COLO668 (cell line): ENCODE measurements at regions not wholly inside any gene's neighbourhood (a gene's known extent, or its start where the extent isn't known, plus 50 kb on each side); places are given as distances from the start of the nearest gene placed in this dataset.

Experiments
- DNase-seq: peaks from one replicate; lab custom pipeline; 2025; ENCODE audit not compliant: unreplicated experiment; lab: John Stamatoyannopoulos, UW

DNA sequence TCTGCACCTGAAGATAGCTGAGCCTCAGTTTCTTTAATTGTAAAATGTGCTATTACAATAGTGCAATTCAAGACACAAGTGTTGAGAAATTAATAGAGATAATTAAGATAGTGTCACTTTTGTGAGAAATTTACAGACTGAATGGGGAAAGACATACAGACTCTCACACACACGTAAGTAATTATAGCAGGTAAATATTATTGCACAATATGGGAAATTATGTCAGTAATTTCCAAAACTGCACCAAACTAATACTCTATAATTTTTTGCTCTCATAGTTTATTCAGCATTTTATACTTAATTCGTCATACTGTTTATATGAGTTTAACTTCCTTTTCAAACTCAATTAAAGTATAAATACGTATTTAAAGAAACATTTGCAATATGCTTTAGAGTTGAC is 124.9 kb upstream of the GYPC start:
- no peak for DNase-seq

DNA sequence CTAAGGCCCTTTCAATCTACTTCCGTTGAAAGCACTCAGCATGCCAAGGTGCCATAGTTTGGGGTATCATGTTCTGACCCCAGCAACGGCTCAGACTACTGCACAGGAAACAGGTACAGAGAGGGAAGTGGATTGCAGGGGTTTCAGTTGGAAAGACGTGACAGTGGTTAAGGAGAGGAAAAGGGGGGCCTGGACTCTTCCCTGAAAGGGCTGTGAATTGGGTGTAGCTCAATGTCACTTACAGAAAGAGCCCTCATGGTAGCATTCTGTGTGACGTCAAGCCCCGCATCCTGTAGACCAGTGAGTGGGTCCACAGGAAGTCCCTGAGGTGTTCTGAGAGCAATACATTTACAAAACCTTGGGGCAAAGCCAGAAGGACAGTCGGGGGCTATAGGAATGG is 121.5 kb upstream of the GYPC start:
- no peak for DNase-seq

DNA sequence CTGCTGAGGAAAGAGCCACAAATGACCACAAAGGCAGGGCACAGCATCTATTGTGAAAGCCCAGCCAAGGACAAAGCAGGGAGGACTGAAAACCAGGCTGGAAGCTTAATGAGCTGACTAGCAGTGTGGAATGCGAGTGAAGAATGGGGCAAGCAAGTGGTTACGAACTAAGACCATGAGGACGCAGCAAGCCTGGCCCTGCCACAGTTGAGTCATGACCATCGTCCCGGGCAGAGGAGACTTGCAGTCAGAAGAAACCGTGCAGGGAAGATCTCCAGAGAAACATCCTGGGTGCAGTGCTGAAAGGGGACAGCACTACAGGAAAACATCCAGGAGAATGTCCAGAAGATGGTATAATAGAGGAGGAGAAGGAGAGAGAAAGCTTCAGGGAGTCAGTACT is 120.5 kb upstream of the GYPC start:
- no peak for DNase-seq

DNA sequence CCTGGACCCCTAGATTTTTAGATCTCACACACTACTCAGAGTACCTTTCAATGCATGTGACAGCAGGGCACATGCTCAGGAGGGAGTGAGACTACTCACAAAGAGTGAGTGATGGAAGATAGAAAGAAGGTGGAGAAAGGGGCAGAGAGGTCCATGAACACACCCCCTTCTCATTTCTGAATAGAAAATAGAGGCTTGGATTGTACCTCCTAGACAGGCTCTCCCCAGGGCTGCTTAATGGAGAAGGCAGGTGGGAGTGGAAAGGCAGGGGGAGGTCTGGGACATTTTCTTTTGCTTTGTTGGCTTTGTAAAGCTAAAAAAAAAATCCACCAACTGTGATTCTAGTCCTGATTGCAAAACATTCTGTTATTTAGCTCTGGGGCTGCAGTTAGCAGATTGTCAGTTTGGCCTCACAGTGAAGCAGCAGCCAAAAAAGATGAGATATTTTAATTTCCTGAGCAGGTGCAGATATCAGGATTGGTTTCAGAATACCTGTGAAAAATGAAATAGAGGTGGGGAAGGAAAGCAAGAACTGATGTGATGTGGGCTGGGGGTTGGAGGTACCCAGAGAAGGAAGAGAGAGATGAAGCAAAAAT is 119.3 kb upstream of the GYPC start:
- DNase-seq, result no peak

DNA sequence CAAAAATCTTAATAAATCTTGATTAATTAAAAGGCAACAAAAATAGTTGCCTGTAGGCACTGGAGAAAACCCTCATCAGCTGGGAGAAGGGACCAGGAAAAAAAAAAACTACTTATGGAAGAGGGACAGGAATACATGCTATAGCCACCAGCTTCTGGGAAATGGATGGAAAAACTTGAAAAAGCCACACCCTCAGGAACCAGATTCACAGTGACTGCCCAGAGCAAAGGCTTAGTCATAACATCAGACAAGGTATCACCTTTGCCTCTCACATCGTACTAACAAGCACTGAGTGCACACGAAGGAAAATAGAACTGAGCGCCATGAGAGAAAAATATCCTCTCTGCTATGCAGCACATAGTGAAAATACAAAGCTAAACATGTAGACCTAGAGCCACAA is 116.9 kb upstream of the GYPC start:
- DNase-seq, result no peak

DNA sequence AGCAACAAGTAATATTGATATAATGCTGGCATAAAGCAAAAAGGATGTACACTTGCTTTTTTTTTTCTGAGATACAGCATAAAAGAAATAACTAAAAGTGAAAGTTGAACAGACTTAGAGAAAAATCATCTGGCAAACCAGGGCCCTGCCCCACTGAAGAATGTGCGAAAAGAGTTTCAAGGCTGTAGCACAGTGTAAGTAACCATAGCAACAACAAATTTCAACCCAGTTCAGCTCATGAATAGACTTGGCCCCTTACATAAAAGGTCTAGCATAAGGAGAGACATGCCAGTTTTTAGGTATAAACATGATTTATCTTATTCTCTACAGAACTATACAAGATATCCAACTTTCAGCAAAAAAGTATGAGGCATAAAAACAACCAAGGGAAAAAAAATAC is 113.7 kb upstream of the GYPC start:
- DNase-seq, result no peak

DNA sequence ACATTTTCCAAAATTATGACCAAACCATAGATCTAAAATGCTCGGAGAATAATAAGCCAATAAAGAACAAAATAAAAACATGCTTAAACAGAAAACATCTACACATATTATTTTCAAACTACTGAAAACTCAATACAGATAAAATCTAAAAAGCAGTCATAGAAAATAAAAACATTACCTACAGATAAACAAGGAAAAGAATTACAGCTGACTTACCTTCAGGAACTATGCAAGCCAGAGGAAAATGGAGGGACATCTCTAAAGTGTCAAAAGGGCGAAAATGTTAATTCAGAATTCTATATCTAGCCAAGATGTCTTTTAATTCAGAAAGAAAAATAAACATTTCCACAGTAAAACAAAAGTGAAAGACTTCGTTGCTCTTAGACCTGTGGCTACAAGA is 112.9 kb upstream of the GYPC start:
- DNase-seq, result no peak

DNA sequence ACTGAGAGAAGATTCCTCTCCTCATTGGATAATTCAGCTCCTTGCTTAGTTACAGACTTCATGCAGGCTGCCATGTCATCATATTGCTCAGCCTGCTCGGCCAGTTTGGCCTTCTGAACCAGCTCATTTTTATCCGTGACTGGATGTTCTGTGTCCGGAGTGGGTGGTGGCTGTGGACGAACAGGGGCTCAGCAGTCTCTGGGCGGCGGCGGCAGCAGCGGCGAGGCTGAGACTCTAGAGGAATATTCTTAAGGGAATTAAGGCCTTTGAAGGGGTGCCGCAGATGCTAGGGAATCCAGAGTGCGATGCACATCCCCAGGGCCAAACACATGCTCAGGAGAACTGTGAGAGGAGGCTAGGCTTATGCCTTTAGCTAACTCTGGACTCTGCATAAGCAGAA is 97.9 kb upstream of the GYPC start:
- no peak for DNase-seq

DNA sequence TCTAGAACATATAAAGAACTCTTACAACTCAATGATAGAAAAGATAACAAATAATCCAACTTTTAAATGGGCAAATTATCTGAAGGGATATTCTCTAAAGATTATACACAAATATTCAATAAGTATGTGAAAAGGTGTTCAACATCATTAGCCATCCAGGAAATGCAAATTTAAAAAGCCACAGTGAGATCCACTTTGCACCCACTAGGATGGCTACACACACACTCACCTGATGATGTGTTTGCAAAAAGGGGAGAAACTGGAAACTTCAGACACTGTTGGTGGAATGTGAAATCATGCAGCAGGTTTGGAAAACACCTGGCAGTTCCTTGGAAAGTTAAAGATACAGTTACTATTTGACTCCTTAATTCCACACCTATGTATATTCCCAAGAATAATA is 87.2 kb upstream of the GYPC start:
- DNase-seq, result no peak

DNA sequence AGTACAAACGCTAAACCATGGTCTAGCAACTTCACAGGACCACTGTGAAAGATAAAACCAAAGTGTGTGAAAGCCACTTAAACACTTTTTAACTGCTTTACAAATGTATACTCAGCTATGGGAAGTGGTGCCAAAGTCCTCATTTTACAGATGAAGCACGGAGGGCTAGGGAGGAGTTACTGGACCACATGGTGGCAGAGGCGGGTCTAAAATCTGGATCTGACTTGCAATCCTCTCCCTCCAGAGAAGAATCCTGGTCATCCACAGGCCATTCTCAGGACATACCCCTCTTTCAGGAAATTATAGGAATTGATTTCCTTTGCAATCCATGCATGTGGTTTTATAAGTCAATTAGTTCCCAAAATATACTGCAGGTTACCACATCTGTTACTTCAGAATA is 84.6 kb upstream of the GYPC start:
- DNase-seq, result no peak

DNA sequence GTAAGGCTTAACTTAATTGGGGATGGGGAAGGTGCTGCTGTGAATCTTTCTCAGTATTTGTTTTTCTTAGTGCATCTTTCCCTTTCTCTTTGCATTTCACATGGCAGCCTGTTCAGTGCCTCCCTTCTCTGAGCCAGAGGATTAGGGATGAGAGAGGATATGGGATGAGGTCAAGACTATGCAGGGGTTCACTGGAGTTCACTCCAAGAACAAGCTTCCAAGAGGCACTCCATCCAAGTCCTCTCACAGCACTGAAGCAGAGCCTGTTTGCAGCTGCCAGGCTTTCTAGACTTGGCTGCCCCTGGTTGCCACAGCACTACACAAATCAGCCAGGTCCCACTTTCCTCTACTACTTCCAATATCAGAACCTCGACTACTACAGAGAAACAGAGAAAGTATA is 80.3 kb upstream of the GYPC start:
- DNase-seq, result no peak

DNA sequence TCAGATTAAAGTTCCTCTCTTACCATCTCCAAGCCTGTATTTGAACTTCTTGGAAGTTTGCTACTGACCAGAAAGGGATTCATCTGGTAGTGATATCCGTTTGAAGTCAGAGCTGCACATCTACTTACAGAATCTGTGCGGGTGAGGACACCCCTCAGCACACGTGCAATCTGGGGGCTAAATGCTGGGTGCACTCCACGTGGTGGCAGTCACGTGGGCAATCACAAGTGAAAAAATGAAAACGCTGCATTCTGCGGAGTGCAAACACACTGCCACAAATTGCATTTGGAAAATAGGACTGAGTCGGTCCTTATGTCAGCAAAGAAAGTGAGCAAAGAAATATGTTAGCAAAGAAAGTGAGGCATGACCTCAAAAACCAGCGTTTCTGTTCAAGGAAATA is 76.1 kb upstream of the GYPC start:
- DNase-seq, result no peak

DNA sequence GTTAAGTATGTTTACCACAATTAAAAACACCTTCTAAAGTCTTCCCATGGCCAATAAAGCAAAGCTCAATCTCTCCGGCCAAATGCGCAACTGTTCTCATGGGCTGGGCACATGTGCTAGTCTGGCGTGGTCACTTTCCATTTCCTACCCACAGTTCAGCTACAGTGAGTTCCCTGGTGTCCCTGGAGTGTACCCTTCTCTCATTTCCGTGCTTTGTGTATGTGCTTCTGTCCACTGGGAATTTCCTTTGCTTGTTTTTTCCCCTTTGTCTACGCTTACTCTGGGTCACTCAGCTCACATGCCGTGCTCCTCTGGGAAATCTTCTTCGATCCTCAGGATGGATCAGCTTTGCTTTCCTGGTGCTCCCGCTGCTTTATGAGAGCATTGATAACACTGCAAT is 69.6 kb upstream of the GYPC start:
- DNase-seq, result no peak

DNA sequence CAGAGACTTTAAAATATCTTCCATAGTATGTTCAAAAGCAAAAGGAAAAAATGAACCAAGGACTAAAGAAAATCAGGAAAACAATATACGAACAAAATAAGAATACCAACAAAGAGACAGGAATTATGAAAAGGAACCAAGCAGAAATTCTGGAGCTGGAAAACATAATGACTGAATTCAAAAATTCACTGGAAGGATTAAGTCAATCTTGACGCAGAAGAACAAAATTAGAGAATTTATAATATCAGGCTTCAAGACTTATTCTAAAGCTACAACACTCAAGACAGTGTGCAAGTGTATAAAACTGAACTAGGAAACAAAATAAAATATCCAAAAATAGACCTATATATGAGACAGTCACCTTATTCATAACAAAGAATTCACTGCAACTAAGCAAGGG is 56.9 kb upstream of the GYPC start:
- no peak for DNase-seq

DNA sequence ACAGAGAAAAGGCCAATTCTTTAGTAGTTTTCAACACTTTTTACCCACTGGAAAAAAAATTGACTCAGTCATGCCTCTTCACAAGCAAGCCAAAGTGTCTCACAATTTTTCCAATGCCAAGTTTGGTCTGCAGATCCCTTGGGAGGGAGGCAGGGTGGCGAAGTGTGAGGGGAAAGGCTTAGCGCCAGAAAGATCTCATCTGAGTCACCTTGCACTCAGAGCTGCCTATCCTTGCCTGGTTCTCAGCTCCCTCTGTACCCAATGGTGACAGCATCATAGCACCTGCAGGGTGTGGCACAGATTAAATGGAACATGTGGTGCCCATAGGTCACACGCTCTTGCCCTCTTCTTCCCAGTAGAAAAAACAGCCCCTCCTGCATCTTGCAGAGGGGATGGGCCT is 55.2 kb upstream of the GYPC start:
- no peak for DNase-seq

DNA sequence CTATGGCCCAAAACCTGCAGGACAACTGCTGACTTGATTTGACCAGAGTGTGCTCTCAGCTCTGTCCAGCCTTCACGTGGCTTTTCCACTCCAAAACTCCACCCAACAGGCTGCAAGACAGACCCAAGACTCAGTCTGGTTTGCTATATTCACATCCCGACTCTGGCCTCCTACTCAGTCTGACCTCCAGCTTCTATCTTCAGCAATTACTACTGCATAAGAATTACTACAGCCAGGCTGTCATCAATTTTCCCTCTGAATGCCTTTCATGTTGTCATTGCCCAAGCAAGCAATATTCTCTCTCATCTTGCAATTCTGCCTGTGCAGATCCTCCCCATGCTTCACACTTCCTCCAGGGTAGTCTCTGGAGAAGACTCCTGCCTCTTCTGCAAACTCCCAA is 53.6 kb upstream of the GYPC start:
- DNase-seq, result no peak
